H9 (cell line): ENCODE measurements at regions not wholly inside any gene's neighbourhood (a gene's known extent, or its start where the extent isn't known, plus 50 kb on each side); places are given as distances from the start of the nearest gene placed in this dataset.

ENCODE experiments used
- DNase-seq: peaks from one replicate; pipeline ENCODE4 v3.0.0-alpha.2; 2017
- H2AFZ ChIP-seq: one replicate; pipeline ENCODE4 v1.6.1; 2013; ENCODE audit warnings: mild to moderate bottlenecking, low read length, control low read depth, moderate library complexity
- H2AK5ac ChIP-seq: 2 replicates; pipeline ENCODE4 v1.6.1; 2013; ENCODE audit warnings: low read length, control low read depth, mixed read lengths; ENCODE audit not compliant: insufficient read length
- H2BK120ac ChIP-seq: one replicate; pipeline ENCODE4 v1.6.1; 2013; ENCODE audit warnings: low read depth, mild to moderate bottlenecking, low read length, control low read depth, inconsistent platforms; ENCODE audit not compliant: poor library complexity, severe bottlenecking
- H2BK12ac ChIP-seq: 2 replicates; pipeline ENCODE4 v1.6.1; 2013; ENCODE audit warnings: low read length, control low read depth, mixed read lengths, low read depth; ENCODE audit not compliant: insufficient read length
- H2BK15ac ChIP-seq: 2 replicates; pipeline ENCODE4 v1.6.1; 2013; ENCODE audit warnings: low read depth, low read length, control low read depth
- H2BK20ac ChIP-seq: one replicate; pipeline ENCODE4 v1.6.1; 2013; ENCODE audit warnings: low read depth, mild to moderate bottlenecking, low read length, control low read depth, inconsistent platforms; ENCODE audit not compliant: poor library complexity, severe bottlenecking
- H2BK5ac ChIP-seq: 2 replicates; pipeline ENCODE4 v1.6.1; 2013; ENCODE audit warnings: low read length, control low read depth, mixed read lengths; ENCODE audit not compliant: insufficient read length
- H3K14ac ChIP-seq: 2 replicates; pipeline ENCODE4 v1.6.1; 2013; ENCODE audit warnings: low read length, control low read depth; ENCODE audit not compliant: insufficient read depth
- H3K18ac ChIP-seq: 2 replicates; pipeline ENCODE4 v1.6.1; 2013; ENCODE audit warnings: low read depth, mild to moderate bottlenecking, mixed read lengths, low read length, control low read depth; ENCODE audit not compliant: insufficient read length
- H3K23ac ChIP-seq: 2 replicates; pipeline ENCODE4 v1.6.1; 2013; ENCODE audit warnings: low read length, control low read depth, mixed read lengths, low read depth; ENCODE audit not compliant: insufficient read length
- H3K23me2 ChIP-seq: 2 replicates; pipeline ENCODE4 v1.6.1; 2013; ENCODE audit warnings: low read depth, mild to moderate bottlenecking, mixed read lengths, low read length, control low read depth; ENCODE audit not compliant: insufficient read length, poor library complexity, severe bottlenecking
- H3K27ac ChIP-seq: 2 replicates; pipeline ENCODE4 v1.5.1; 2013; ENCODE audit warnings: low read length, control low read depth, mixed read lengths, low read depth; ENCODE audit not compliant: insufficient read length
- H3K27me3 ChIP-seq: 2 replicates; pipeline ENCODE4 v1.6.1; 2013; ENCODE audit warnings: low read length, control low read depth, inconsistent platforms; ENCODE audit not compliant: insufficient read depth
- H3K4ac ChIP-seq: 2 replicates; pipeline ENCODE4 v1.6.1; 2013; ENCODE audit warnings: low read depth, mild to moderate bottlenecking, control low read depth, inconsistent platforms, low read length, moderate library complexity
- H3K4me1 ChIP-seq: 2 replicates; pipeline ENCODE4 v1.6.1; 2013; ENCODE audit warnings: low read length, control low read depth, inconsistent platforms; ENCODE audit not compliant: insufficient read depth
- H3K4me2 ChIP-seq: 2 replicates; pipeline ENCODE4 v1.6.1; 2013; ENCODE audit warnings: low read length, control low read depth, mixed read lengths; ENCODE audit not compliant: insufficient read length, insufficient read depth
- H3K56ac ChIP-seq: 2 replicates; pipeline ENCODE4 v1.6.1; 2013; ENCODE audit warnings: low read depth, mild to moderate bottlenecking, mixed read lengths, low read length, control low read depth; ENCODE audit not compliant: insufficient read length
- H3K79me1 ChIP-seq: 2 replicates; pipeline ENCODE4 v1.6.1; 2013; ENCODE audit warnings: low read depth, mild to moderate bottlenecking, moderate library complexity, low read length, control low read depth, inconsistent platforms; ENCODE audit not compliant: insufficient read depth, poor library complexity, severe bottlenecking
- H3K79me2 ChIP-seq: 2 replicates; pipeline ENCODE4 v1.6.1; 2013; ENCODE audit warnings: low read length, control low read depth, inconsistent platforms; ENCODE audit not compliant: insufficient read depth
- H3K9ac ChIP-seq: 2 replicates; pipeline ENCODE4 v1.6.1; 2013; ENCODE audit warnings: low read length, control low read depth, mixed read lengths; ENCODE audit not compliant: insufficient read length; ENCODE audit errors: extremely low read depth
- H3K9me3 ChIP-seq: one replicate; pipeline ENCODE4 v1.6.1; 2013; ENCODE audit warnings: low read depth, low read length, inconsistent platforms; ENCODE audit not compliant: control insufficient read depth
- H3T11ph ChIP-seq: one replicate; pipeline ENCODE4 v1.6.1; 2013; ENCODE audit warnings: mild to moderate bottlenecking, low read length, control low read depth, inconsistent platforms
- H4K20me1 ChIP-seq: one replicate; pipeline ENCODE4 v1.6.1; 2013; ENCODE audit not compliant: control insufficient read depth, insufficient read length, insufficient read depth
- H4K5ac ChIP-seq: 2 replicates; pipeline ENCODE4 v1.6.1; 2013; ENCODE audit warnings: low read depth, mild to moderate bottlenecking, mixed read lengths, low read length, control low read depth; ENCODE audit not compliant: insufficient read length
- H4K8ac ChIP-seq: replicated peaks from 2 replicates; pipeline ENCODE4 v1.6.1; 2013; ENCODE audit warnings: low read length, control low read depth, mixed read lengths, low read depth; ENCODE audit not compliant: insufficient read length
- H4K91ac ChIP-seq: 2 replicates; pipeline ENCODE4 v1.6.1; 2013; ENCODE audit warnings: low read depth, mild to moderate bottlenecking, moderate library complexity, mixed read lengths, low read length, control low read depth; ENCODE audit not compliant: insufficient read length
- H3K27ac Mint-ChIP-seq, 3 experiments: 2 replicates in 2 of 3; 3 replicates in 1 of 3; pipeline ENCODE4 v1.8.0; 2020 to 2021; ENCODE audit warnings: mixed read lengths in 3 of 3, mild to moderate bottlenecking in 1 of 3, moderate library complexity in 1 of 3
- H3K27me3 Mint-ChIP-seq: 2 replicates; pipeline ENCODE4 v1.8.0; 2021; ENCODE audit warnings: low read depth, mild to moderate bottlenecking, moderate library complexity, mixed read lengths
- H3K36me3 Mint-ChIP-seq, 3 experiments: 2 replicates in 2 of 3; 3 replicates in 1 of 3; pipeline ENCODE4 v1.8.0; 2020 to 2021; ENCODE audit warnings: low read depth in 3 of 3, mixed read lengths in 3 of 3; ENCODE audit not compliant: insufficient read depth in 1 of 3
- H3K4me1 Mint-ChIP-seq, 2 experiments: 2 replicates each; pipeline ENCODE4 v1.8.0; 2020; ENCODE audit warnings: mixed read lengths in 2 of 2
- H3K4me3 Mint-ChIP-seq, 2 experiments: 2 replicates in 1 of 2; 3 replicates in 1 of 2; pipeline ENCODE4 v1.8.0; 2020 to 2021; ENCODE audit warnings: mild to moderate bottlenecking in 2 of 2, mixed read lengths in 2 of 2, moderate library complexity in 1 of 2
- H3K9me3 Mint-ChIP-seq, 2 experiments: 2 replicates in 1 of 2; 3 replicates in 1 of 2; pipeline ENCODE4 v1.8.0; 2020; ENCODE audit warnings: mild to moderate bottlenecking in 2 of 2, mixed read lengths in 2 of 2, moderate library complexity in 1 of 2
- CTCF ChIP-seq: fragments of 200-600 bp; sonication (generic); conservative IDR thresholded peaks from 3 replicates; pipeline ENCODE4 v1.8.0; 2021; ENCODE audit warnings: antibody characterized with exemption, mild to moderate bottlenecking
- WGBS: extraction: QIAGEN DNeasy Blood & Tissue Kit; methylation state at CpG from one replicate; pipeline ENCODE4 v1.1.7; 2013; ENCODE audit warnings: missing lambda C conversion rate, low lambda C conversion rate, mixed read lengths; ENCODE audit not compliant: insufficient read length; ENCODE audit errors: extremely low coverage; 5-methylcytosine and 5-hydroxymethylcytosine counted together

- Histone ChIP-seq H4K8ac (no peak overlapping the region), H3K79me2 (no peaks in the 10 kb centered on the region), H3K27ac (no peak overlapping the region), H3K56ac (no peak overlapping the region), H2BK20ac (no peak overlapping the region), H3K4me2 (no peak overlapping the region), H4K91ac (no peak overlapping the region), H4K5ac (no peak overlapping the region), H2BK120ac (no peak overlapping the region), H3T11ph (no peak overlapping the region), H4K20me1 (no peaks in the 10 kb centered on the region), H2BK12ac (no peak overlapping the region), H2AFZ (no peak overlapping the region), H3K23me2 (no peaks in the 10 kb centered on the region), H2AK5ac (no peak overlapping the region), H3K18ac (no peak overlapping the region), H3K27me3 (no peaks in the 10 kb centered on the region), H3K14ac (no peak overlapping the region), H2BK5ac (no peak overlapping the region), H3K4me1 (no peaks in the 10 kb centered on the region), H3K9ac (no peak overlapping the region), H3K4ac (no peak overlapping the region), H3K9me3 (no peaks in the 10 kb centered on the region), H2BK15ac (no peak overlapping the region), H3K23ac (no peak overlapping the region), H3K79me1 (no peaks in the 10 kb centered on the region)
- H3K4me3 Mint-ChIP-seq: no peak overlapping the region
- no peaks in the 10 kb centered on the region for H3K36me3 Mint-ChIP-seq
- H3K9me3 Mint-ChIP-seq: peaks cover 6 to 9% of the 10 kb centered on the region in 2 experiments; a peak in 4 of 5 replicates
- no peak overlapping the region for H3K27ac Mint-ChIP-seq
- DNase-seq: no peak
- no peak for TF ChIP-seq CTCF
- H3K4me1 Mint-ChIP-seq: no peaks in the 10 kb centered on the region
- no CpG with 5 or more reads among the region's 6 CpGs for WGBS
- peaks cover 34% of the 10 kb centered on the region for H3K27me3 Mint-ChIP-seq
These were observed 557.2 kb upstream of the ISX start for GRCh38 chr22:34508797-34509196.
